DMS153 treated with DMSO at 0.1 percent for 48 hours (cell line): ENCODE measurements at regions not wholly inside any gene's neighbourhood (a gene's known extent, or its start where the extent isn't known, plus 50 kb on each side); places are given as distances from the start of the nearest gene placed in this dataset.
A peak's percentile ranks its signal among the peaks of the same experiment; 100 is the strongest.
"Not testable (repeated sequence)": the region's sequence is repeated elsewhere in the genome, so short reads cannot be mapped to it uniquely, and the experiment has no call there.

Experiments used
- DNase-seq: peaks from one replicate; lab custom pipeline; 2025; ENCODE audit not compliant: unreplicated experiment; lab: John Stamatoyannopoulos, UW

- DNase-seq = no peak
These were observed 339.2 kb downstream of the ADGRL2 start for GRCh38 chr1:82139751-82140468.

- not testable (repeated sequence) for DNase-seq
These were observed 335.6 kb downstream of the ADGRL2 start for GRCh38 chr1:82136351-82136750.

- no peak for DNase-seq
These were observed 325.1 kb downstream of the ADGRL2 start for GRCh38 chr1:82125866-82126265.

GRCh38 chr1:82125119-82125518, 324.4 kb downstream of the ADGRL2 start:
- DNase-seq = no peak

DNA sequence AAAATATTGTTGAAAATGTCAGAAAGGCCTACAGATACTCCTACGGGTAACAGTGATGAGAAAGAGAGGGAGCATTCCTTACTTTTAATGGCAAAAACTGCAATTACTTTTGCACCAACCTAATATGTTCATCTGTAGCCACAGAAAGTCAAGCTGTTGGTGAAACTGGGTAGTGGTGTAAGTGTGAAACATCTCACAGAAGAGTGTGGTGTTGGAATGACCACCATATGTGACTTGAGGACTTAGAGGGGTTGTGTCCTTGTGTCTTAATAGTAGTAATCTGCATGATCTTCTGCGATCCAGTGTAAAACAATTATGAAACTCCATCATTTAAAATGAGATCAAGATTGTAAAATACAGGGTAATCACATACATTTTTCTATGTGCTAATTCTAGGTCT, 320.7 kb downstream of the ADGRL2 start:
- DNase-seq = no peak

- DNase-seq = no peak
These were observed 315.4 kb downstream of the ADGRL2 start for GRCh38 chr1:82116105-82116504.

- no peak for DNase-seq
These were observed 314.2 kb downstream of the ADGRL2 start for GRCh38 chr1:82114887-82115286.

DNA sequence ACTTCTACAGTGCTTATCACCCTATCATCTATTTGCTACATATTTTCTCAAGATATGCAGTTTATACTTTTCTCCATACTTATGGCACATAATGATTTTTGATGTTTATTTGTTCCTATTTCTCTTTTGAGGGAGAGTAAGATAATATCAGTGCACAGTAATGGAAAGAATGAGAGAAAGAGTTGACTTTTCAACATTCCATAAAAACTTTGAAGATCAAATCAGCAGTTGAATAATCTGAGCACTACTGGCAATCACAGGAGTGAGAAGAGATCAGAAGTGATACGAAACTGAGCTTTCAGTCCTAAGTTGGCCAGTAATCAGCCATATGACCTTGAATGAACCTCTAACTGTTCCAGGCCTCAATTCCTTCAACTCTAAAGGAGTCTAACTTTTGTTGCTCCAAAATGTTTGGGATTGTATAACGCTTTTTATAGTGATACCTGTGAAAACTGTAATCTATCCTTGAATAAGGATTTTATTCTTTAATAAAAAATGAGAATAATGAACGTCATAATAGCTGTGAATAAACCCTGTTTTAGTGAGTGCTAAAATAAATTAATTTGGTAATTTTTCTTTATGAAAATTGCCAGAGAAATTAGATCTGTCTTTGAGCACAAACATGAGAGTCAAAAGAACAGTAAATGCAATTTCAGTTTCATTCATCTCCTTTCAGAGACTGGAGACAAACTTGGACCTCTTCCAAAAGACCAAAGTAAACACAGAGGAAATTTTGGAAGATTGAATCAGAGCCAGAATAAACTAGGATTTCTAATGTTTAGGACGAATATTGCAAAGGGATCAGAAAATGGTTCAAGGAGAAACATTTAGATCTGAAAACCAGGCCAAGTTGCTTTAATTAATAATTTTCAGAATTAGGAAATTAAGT, 309.9 kb downstream of the ADGRL2 start:
- peak; percentile 12 for DNase-seq

DNA sequence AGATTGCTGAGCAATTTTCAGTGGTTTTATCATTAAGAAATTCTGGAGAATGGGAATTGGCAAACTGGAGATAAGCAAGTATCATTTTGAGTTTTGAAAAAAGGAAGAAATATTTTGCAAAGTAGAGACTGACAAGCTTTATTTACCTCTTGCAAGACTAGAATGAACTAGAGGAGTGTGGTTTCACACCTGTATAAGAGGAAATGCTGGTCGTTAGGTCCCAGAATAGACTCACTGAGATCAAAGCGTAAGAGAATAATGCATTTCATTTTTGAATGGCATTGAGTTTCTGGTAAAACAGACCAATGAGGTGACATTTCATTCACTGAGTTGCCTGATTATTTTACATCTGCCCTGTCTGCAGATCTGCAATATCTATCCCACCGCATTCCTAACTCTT, 308.1 kb downstream of the ADGRL2 start:
- no peak for DNase-seq

DNA sequence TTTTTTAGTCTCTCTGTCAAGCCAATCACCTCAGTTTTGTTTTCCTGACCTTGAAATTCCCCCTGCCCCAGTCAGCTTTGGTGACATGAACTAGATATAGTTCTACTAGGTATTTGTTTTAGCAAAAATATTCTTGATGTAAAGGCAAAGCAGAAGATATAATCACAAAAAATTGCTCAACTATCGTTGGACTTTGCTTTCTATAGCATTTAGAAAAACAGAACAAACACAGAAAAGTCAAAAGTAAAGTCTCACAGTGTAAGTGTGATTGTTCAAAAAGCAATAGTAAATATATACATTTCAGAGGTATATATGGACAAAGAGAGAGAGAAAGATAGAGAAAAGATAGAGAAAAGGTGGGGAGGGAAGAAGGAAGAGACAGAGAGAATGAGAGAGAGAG, 305.9 kb downstream of the ADGRL2 start:
- DNase-seq = no peak

DNA sequence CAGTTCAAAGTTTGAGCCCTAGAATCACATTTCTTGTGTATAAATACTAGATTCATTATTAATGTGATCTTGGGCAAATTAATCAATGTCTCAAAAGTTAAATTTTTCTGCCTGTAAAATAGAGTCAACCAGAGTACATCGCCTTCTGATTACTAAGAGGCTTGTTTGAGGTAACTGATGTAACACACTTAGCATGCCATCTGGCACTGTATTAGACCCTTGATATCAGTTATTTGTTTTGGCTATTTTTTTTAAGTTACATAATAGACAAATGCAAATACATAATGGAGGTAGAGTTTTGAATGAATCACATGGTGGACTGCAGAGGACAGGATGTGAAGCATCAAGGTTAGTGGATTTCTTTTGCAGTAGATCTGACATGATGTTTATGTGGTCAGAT, 298.4 kb downstream of the ADGRL2 start:
- DNase-seq = no peak

DNA sequence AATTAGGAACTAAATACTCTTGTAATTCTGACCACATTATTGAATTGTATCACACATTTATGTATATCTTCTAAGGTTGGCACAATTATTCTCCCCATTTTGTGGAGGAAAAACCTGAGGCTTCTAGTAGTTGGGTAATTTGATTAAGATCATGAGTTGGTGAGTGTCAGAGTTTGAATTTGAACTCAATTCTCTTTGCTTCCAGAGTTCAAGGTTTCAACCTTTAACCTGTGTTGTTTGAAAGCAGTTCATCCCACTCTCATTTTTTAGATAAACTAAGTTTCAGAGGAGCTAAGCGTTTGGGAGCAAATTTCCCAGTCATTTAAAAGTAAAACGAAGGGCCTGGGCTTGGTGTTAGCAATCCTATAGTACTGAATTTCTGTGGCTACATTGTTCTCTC, 293.4 kb downstream of the ADGRL2 start:
- DNase-seq = no peak

DNA sequence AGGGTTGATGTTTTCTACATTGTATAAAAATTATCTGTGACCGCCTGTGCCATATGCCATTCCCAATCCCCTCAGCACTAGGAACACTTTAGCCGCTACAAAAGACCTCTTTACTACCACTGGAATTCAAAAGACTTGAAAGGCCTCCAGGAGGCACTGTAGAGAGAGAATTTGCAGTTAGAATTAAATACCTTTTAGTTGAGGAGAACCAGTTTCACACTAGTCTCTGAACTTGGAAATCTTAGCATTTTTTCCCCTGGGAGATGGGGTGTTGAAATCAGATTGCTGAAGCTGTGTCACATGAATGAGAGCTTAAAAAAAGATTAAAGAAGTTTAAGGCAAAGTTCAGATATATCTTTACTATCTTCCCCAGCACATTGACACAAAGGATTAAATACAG, 291.0 kb downstream of the ADGRL2 start:
- no peak for DNase-seq

GRCh38 chr1:82091265-82091664, 290.5 kb downstream of the ADGRL2 start:
- DNase-seq = no peak

GRCh38 chr1:82090104-82090503, 289.4 kb downstream of the ADGRL2 start:
- DNase-seq = no peak

- DNase-seq = no peak
These were observed 286.0 kb downstream of the ADGRL2 start for GRCh38 chr1:82086739-82087138.

- no peak for DNase-seq
These were observed 278.9 kb downstream of the ADGRL2 start for GRCh38 chr1:82079607-82080006.

DNA sequence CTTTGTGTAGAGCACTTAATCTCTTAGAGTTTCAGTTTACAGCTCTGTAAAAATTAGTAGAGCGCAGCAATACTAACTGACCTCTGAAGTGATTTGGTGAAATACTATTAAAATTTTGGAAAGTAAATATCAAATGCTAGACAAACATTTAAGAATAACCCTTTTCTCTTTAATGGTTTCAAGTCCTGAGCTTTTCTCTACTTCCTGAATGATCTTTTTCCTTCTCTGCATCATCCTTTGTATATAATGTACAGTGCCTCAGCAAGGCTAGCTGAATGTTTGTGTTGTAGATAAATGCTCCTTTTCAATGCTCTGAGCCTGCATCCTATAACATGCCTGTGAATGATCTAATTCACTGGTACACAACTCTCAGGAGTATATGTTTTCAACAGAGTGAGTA, 272.9 kb downstream of the ADGRL2 start:
- no peak for DNase-seq

GRCh38 chr1:82073071-82073470, 272.3 kb downstream of the ADGRL2 start:
- no peak for DNase-seq

DNA sequence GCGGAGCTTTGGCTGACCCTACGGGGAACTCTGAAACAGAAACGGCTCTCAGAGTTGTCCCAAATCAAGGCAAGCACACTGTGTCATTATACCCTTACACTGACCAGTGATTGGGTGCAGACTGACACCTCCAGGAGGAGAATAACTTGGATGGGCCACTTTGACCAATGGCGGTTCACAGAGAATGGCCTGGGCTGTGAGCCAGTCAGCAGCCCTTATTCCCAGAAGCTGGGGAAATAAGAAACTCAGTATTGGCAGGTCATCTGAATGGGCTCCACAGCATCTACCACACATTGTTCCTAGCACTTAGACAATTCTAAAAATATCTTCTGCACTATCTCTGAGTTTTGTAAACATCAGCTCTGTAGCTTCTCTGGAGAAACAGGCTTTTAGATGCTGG, 265.2 kb downstream of the ADGRL2 start:
- no peak for DNase-seq

DNA sequence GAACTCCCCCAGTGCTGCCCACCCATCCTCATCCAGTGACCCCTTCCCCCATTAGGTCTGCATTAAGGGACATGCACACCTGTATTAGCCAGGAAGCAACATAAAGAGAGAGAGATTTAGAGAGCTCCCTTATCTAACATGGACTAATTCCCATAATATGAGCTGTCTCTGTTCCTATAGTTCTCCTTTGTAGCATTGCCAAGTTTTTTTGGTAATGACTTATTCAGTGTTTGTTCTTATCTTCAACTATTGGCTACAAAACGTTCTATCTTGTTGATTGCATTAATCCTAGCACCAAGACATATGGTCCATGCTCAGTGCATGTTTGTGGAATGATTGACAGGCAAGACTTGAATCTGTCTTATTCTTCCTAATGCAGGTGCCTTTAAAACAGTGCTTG, 264.0 kb downstream of the ADGRL2 start:
- no peak for DNase-seq

DNA sequence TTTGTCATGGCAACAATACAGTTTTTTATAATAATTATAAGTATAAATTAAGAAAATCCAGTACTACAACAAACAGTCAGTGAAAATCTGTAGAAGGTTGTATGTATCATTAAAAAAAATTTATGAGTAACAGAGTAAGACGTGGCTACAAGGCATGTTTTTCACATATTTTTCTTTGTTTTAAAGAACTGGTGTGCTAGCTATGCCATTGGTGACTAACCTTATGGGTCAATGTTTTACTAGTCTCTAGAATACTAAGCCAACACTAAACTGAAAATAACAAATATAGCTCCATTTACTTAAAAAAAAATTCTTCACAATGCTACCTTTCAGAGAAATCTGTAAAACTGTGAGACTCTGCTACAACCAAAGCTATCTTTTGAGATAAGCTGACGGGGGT, 261.5 kb downstream of the ADGRL2 start:
- DNase-seq = no peak
